ENCODE measurements at regions not wholly inside any gene's neighbourhood (a gene's known extent, or its start where the extent isn't known, plus 50 kb on each side); places are given as distances from the start of the nearest gene placed in this dataset.

GRCh38 chr4:20362148-20362547 is 110.4 kb downstream of the SLIT2 start:
- Histone ChIP-seq H4K91ac (ENCODE audit: insufficient read length, low read depth, low read length) (no peak overlapping the region), H3K23me2 (ENCODE audit: insufficient read length, low read depth, low read length, poor library complexity, severe bottlenecking) (no peaks in the 10 kb centered on the region), H3K79me1 (ENCODE audit: insufficient read depth, low read depth, low read length, poor library complexity, severe bottlenecking) (no peaks in the 10 kb centered on the region), H2AK5ac (ENCODE audit: insufficient read length, low read length) (no peak overlapping the region), H3K4me2 (ENCODE audit: insufficient read depth, insufficient read length, low read length) (no peak overlapping the region), H2AFZ (ENCODE audit: low read length) (no peak overlapping the region), H4K5ac (ENCODE audit: insufficient read length, low read depth, low read length) (no peak overlapping the region), H3T11ph (ENCODE audit: low read length) (no peak overlapping the region), H3K27ac (ENCODE audit: insufficient read length, low read depth, low read length) (no peak overlapping the region), H3K56ac (ENCODE audit: insufficient read length, low read depth, low read length) (no peak overlapping the region), H3K27me3 (ENCODE audit: insufficient read depth, low read length) (no peaks in the 10 kb centered on the region), H3K14ac (ENCODE audit: insufficient read depth, low read length) (no peak overlapping the region), H3K4me1 (ENCODE audit: insufficient read depth, low read length) (no peaks in the 10 kb centered on the region), H2BK12ac (ENCODE audit: insufficient read length, low read depth, low read length) (no peak overlapping the region), H2BK15ac (ENCODE audit: low read depth, low read length) (no peak overlapping the region), H4K20me1 (ENCODE audit: control insufficient read depth, insufficient read depth, insufficient read length) (no peaks in the 10 kb centered on the region), H2BK120ac (ENCODE audit: low read depth, low read length, poor library complexity, severe bottlenecking) (no peak overlapping the region), H2BK20ac (ENCODE audit: low read depth, low read length, poor library complexity, severe bottlenecking) (no peak overlapping the region), H3K9me3 (ENCODE audit: control insufficient read depth, low read depth, low read length) (no peaks in the 10 kb centered on the region), H3K4ac (ENCODE audit: low read depth, low read length) (no peak overlapping the region), H3K23ac (ENCODE audit: insufficient read length, low read depth, low read length) (no peak overlapping the region), H3K9ac (ENCODE audit: extremely low read depth, insufficient read length, low read length) (no peak overlapping the region), H2BK5ac (ENCODE audit: insufficient read length, low read length) (no peak overlapping the region), H3K18ac (ENCODE audit: insufficient read length, low read depth, low read length) (no peak overlapping the region), H3K79me2 (ENCODE audit: insufficient read depth, low read length) (no peaks in the 10 kb centered on the region), H4K8ac (replicated peaks; ENCODE audit: insufficient read length, low read depth, low read length) (no peak overlapping the region)
- H3K4me1 Mint-ChIP-seq, result peaks cover 0 to 3% of the 10 kb centered on the region in 2 experiments; a peak in 1 of 4 replicates
- TF ChIP-seq CTCF (conservative IDR thresholded peaks at IDR 0.05), result no peak
- no peaks in the 10 kb centered on the region for H3K9me3 Mint-ChIP-seq
- H3K27ac Mint-ChIP-seq, result peak overlapping the region in 1 of 3 experiments; percentile 14; a peak in 2 of 7 replicates
- no peak overlapping the region for H3K4me3 Mint-ChIP-seq
- no peaks in the 10 kb centered on the region for H3K27me3 Mint-ChIP-seq (ENCODE audit: low read depth)
- no peaks in the 10 kb centered on the region; a peak in 1 of 7 replicates for H3K36me3 Mint-ChIP-seq (ENCODE audit: insufficient read depth in 1 of 3, low read depth in 3 of 3)
- DNase-seq, result no peak
- no CpG with 5 or more reads among the region's 3 CpGs for WGBS (ENCODE audit: extremely low coverage, insufficient read length, low lambda C conversion rate)
